Embryonic facial prominence (tissue), 1 donor: ENCODE measurements at regions not wholly inside any gene's neighbourhood (a gene's known extent, or its start where the extent isn't known, plus 50 kb on each side); places are given as distances from the start of the nearest gene placed in this dataset.

ENCODE experiments used
- DNase-seq: peaks from one replicate; pipeline ENCODE4 v3.0.0-alpha.2; 2016; ENCODE audit errors: extremely low spot score

DNA sequence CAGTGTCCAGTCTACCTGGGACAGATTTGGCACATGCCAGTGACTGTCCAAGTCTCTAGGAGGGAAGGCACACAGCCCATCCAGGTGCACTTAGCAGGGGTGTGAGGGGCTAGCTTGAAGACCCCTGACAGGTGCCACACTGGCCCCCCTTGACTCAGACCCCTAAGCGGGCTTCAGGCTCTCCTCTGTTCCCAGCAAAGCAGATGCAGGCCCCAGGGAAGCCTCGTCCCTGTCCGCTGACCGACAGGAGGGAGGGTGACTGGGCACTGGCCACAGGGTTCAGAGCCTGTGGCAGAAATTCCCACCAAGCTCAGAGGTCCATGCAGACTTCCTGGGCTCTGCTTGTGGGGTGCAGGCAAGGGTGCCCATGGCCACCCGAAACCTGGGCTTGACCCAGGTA lies 239.8 kb upstream of the MYT1L start:
- DNase-seq = no peak

DNA sequence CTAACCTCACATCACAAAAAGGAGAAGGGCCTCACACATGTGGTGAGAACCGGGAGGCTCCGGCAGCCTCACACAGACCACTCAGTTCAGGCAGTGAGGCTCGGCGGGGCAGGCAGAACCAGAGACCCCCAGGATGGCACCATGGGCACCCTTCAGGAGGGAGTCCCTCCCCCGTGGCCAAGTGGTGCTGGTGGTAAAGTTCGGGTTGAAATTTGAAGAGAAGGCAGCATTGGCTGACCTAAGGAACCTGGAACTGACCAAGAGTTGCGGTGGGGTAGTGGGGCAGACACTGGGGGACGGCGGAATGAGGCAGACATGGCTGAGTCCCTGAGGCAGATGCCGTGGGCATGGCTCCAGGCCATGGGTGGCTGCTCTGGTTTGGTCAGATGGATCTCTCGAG lies 239.3 kb upstream of the MYT1L start:
- no peak for DNase-seq

DNA sequence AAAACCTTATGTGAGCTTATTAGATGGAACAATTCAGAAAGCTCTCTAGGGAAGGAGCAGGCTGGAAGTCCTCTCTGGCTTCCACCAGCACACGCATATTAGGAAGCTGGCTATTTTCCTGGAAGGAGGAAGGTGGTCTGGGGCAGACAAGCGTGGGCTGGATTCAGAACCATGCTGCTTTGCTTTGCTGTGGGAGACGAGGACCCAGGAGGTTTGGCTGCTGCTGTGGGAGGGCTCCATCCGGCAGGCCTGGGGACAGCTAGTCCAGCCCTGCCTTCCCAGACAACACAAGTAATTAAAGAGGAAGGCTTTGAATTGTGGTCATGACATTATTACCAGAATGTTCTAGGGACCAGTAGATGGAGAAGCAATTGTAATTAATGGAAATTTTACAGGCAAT lies 238.8 kb upstream of the MYT1L start:
- DNase-seq = no peak

DNA sequence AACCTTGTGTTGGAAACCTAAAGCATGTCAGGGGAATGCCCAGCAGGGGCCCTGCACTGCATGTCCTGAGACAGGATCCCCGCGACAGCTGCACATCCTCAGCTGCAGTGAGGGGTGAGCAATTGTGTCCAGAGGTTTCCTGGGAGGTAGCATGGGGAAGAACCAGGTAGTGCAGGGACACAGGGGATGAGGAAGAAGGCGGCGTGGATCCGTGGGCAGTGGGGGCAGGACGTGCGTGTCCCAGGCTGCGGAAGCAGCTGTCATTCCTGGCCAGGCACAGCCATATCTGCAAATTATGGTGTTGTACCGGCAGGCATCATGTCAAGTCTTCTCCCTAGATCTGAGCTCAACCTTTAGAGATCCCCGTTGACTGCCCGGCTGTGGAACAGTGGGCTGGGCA lies 238.2 kb upstream of the MYT1L start:
- no peak for DNase-seq

DNA sequence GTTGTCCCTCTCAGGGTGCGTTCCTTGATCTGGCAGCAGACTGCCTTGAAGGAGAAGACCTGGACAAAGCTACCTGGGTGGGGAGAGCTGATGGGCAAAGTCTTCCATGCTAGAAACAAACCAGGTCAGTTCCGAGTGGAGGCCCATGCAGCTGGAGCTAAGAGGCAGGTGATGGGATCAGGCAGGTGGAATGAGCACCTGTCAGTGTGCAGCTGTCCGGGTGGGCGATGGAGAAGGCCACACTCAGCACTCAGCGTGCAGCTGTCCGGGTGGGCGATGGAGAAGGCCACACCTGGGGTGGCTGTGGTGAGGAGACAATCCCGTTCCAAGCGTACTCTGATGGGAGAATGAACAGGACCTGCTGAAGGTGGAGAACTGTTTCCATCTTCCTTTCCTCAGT lies 237.3 kb upstream of the MYT1L start:
- no peak for DNase-seq

DNA sequence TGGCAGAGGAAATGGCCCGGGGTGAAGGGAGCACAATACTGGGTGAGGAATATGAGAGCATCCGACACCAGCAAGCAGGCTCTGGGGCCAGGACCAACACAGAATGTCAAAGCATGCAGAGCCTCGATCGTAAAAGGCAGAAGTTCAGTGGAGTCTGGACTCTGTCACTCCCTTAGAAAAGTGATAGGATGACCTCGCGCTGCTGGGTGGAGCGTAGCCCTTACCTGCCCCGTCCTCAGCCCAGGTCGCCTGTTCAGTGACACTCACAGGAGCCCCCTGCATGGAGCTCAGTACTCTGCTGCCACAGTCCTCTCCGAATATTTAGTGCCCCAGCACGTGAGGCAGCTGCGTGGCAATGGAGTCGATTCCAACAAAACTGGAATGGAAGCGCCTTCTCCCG lies 236.7 kb upstream of the MYT1L start:
- DNase-seq = no peak

DNA sequence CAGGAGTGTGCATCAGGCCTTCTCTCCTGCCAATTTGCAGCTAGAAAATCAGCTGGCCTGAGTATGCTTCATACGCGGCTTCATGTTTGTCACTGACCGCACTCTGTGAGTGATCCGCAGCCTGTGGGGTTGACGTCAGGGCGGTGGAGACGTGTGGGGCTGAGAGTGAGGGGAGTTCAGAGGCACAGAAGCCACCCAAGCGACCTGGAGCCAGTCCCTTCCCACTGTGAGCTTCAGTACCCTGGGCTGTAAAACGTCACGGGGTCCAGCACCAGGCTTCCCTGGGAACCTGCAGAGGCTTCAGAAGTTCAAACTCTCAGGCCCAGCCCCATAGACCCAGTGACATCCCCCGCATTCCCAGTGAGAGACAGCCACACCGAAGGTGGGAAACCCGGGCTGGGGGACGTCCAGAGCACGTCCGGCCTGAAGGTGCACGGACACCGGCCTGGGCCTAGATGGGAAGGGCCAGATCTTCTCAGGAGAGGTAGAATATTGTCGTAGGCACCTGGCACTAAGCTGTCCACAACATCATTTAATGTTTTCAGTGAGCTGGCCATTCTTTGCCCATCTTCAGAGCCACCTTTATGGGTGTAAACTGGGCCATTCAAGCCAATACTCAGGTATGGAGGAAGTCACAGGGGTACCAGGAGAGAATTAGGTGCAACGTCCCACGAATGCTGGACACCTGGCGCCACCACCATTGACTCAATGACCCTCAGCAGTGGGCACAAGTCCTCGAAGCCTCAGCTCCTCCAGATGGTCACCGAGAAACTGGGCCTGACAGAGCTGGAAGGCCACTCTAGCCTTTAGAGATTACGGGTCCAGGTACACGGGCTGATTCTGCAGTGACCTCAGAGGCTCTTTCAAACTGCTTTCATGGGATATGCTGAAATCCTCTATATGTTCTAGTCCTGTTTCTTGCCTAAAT lies 235.6 kb upstream of the MYT1L start:
- no peak for DNase-seq

DNA sequence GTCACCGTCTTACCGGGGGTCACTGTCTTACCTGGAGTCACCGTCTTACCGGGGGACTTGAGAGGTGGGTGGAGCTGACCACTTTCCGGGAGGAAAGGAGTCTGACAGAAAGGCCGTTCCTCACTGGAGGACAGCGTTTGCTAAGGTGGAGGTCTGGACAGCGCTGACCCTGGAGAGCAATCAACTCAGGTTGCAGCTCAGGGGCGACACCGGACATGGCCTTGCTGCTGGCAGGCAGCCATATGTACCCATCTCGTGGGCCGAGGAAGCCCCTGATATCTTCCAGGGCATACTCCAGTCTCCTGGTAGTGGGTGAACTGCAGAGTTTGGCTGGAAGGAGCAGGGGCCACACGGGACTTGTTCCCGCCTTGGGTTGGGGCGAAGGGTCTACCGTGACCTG lies 234.6 kb upstream of the MYT1L start:
- no peak for DNase-seq

DNA sequence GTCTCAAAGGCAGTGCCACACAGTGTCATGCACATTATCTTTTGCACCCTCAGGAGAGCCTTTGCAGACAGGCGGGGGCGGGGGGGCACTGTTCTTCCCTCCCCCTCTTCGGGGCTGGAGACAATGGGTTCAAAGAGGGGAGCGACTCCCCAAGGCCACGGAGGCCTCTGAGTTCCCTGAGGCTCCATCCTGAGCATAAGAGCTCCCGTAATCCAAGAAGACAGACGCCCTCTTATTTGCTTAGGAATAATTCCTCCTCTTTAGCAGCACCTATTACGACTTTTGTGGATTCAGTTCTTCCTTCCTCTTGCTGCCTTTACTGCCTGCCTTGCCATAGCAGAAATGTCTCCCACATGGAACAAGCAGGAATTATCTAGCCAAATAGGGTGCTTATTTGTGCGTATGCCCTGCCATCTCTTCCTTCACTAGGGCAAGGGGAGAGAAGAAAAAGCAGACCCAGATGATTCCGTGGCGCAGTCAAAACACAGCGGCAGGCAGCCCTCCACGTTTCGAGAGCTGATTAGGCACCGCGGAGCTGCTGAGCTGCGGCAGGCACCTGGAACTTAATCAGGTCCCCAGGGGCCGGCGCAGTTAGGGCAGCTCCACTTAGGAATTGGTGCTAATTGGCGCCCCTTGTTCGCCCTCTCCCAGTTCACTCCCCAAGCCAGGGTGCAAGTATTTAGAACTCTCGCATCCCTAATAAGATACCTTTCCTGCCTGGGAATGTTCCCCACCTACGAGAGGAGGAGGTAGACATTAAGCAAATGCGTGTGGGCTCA lies 233.4 kb upstream of the MYT1L start:
- no peak for DNase-seq

DNA sequence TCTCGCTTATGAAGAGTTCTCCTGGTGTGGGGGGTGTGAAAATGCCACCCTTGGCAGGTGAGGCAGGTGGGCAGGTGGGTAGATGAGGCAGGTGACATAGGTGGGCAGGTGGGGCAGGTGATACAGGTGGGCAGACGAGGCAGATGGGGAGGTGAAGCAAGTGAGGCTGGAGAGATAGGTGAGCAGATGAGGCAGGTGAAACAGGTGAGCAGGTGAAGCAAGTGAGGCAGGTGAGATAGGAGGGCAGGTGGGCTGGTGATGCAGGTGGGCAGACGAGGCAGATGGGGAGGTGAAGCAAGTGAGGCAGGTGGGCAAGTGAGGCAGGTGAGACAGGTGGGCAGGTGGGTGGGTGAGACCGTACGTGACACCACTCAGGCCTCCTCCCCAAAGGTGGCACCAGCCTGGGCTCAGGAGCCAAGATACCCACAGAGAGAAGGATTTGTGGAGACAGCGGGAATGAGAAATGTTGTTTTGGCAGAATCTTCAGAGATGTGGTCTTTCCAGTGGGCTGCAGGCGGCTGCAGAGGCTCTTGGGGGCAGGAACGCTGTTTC lies 232.3 kb upstream of the MYT1L start:
- no peak for DNase-seq

DNA sequence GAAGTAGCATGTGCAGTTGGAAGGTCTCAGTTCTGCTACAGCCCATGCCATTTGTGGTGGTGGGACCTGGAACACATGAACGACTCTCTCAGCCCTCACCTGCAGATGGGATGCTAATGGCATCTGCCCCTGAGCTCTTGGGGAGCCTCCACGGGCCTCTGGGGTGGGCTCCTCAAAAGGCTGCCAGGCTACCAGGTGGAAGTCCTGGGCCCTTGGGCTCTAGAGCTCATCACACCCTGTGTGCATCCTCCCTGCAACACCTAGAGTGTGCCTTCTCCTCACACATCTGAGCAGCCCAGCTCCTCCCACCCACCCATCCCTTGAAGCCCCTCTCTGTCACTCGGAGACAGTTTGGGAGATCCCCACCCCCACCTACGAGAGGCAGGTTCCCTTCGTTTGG lies 231.8 kb upstream of the MYT1L start:
- DNase-seq = no peak

DNA sequence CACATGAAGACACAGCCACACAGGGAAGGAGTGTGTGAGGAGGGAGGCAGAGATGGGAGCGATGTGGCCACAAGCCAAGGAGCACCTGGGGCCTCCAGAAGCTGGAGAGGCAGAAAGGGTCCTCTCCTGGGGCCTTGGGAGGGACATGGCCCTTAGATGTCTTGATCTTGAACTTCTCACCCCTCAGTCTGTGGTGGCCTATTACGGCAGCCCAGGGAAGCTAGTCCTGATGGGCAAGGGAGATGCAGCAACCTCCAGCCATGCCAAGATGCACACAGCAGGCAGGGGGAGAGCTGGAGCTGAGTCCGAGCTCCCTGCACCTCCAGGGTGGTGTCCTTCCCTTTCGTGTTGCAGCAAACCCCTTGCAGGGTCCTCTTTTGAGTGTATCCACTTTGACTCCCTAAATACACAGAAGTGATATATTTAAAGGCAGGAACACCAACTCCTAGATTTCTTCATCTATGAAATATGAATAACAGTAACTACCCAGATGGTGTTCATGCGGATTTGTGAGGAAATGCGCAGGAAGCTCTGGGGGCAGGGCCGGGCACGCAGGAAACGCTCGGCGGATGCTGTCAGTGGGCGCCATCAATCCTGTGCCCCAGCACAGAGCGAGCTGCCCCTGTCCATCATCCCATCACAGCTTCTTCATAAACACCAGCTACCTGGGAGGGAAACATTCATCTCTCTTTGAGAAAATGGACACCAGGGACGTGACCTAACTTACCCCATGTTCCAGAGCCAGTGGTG lies 230.4 kb upstream of the MYT1L start:
- DNase-seq = no peak

DNA sequence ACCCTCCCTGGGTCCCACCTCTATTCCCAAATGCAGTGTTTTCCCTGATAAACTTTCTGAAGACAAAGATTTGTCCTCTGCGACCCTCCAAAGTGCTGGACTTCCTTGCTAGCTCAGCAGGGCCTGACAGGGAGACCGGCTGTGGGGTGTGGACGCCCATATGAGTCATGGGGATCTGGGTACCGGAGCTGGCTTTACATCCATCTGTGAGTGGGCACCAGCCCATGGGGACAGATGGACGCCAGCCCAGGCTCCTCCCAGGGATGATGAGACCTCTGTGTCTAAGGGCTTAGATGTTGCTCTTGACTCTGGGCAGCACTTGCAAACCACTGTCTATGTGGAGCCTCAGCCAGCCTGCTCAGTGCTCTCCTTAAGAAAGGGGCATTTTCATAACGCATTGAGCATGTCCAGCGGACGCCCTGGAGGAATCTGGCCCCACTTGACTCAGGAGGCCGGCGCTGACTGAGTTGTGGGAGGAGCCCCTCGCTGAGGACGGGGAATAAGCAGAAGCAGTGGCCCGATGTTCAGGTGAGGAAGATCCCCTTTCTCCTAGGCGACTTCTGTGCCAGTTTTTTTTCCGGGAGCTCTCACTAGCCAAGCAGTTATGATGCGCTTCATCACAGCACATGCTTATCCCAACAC lies 229.4 kb upstream of the MYT1L start:
- no peak for DNase-seq

DNA sequence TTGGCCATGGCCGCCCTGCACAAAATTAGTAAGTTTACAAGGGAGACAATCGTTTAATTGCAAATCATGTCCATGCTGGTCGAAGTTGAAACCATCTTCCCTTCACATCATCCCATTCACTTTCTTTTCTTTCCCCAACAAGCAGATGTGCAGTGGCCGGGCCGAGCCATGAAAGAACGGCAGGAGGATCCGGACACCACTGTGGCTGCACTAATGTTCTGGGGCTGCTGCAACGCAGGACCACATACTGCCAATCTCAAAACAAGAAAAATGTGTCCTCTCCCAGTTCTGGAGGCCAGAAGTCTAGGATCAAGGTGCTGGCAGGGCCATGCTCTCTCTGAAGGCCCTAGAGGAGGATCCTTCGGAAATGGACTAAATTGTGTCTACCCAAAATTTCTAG lies 227.4 kb upstream of the MYT1L start:
- no peak for DNase-seq

DNA sequence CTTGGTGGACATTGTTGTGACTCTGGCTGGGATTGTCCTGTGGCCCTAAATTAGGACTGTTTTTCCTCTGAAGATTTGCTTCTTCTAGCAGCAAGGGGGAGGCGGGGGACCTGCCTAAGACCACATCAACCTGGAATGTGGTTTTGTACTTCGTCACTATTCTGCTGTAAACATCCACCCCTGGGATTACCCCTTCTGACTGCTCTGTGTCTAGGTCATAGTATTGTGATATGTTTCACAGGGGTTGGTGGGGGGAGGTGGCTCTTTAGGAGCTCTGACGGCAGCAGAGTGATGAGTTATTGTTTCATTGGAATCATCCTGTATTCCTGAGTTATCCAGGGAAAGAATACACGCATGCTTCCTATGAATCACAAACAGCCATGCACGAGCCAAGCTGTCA lies 226.4 kb upstream of the MYT1L start:
- DNase-seq = no peak

DNA sequence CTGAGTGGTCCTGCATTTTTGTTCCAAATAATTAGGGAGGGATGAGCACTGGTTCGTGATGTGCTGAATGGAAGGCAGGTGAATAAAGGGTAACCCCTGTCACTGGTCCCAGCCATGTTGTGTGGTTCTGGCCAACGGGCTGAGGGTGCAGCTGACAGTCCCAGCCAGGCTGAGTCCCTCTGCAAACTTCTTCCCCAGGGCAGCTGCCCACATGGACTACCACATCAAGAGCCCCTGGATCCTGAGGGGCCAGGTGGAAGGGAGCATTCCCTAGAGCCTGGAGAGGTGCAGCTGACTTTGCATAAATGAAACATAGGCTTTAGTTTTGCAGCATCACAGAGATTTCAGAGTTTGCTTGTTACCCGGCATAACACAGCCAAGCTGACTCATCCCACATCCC lies 219.8 kb upstream of the MYT1L start:
- DNase-seq = no peak

DNA sequence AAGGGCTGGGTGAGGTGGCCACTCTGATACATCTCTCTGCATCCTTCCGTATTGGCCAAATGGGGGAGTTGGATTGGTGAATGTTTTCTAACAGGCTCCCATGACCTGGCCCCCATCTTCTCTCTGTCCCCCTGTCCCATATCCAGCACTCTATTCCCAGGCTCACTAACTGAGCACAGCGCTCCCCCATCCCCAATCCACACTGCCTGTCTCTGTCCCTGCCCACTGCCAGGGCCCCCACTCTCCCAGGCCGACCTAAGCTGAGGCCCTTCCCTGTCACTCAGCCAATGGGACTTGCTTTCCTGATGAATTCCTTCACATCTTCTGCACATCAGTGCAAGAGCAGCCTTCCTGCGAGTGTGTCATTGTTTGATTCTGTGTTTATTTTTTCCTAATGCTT lies 216.8 kb upstream of the MYT1L start:
- DNase-seq = no peak

DNA sequence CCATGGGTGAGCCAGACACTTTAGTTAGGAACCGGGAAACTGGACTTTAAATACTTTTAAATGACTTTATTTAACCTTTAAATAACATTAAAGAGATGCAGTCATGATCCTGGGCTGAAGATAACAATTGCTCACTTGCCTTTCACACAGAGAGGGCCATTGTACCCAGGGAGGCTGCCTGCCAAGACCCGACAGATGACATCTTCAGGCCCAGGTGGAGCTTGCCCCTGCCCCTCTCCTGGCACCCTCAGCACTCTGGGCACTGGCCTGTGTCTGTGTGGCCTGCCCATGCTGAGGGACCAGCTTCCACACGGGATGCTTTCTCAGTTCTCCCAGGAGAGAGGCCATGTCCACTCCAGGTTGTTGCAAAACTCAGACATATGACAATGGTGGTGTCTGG lies 216.4 kb upstream of the MYT1L start:
- no peak for DNase-seq

DNA sequence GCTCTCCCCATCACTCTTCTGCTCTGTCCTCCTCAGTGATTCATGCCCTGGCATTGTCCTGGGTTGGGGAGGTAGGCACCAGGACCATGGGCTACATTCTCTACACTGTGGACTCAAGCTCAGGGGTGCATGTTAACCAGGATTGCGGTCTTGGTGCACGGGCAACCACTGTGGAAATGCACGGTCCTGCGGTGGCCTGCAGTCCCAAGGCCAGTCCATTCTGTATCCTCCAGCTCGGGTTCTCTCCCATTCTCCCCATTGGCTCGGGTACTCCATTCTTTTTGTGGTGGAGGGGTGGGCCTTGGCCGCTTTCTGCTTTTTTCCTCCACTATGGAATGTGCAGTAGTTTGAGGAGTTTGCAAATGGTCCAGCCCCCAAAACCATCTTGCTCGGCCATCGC lies 215.0 kb upstream of the MYT1L start:
- DNase-seq = no peak

DNA sequence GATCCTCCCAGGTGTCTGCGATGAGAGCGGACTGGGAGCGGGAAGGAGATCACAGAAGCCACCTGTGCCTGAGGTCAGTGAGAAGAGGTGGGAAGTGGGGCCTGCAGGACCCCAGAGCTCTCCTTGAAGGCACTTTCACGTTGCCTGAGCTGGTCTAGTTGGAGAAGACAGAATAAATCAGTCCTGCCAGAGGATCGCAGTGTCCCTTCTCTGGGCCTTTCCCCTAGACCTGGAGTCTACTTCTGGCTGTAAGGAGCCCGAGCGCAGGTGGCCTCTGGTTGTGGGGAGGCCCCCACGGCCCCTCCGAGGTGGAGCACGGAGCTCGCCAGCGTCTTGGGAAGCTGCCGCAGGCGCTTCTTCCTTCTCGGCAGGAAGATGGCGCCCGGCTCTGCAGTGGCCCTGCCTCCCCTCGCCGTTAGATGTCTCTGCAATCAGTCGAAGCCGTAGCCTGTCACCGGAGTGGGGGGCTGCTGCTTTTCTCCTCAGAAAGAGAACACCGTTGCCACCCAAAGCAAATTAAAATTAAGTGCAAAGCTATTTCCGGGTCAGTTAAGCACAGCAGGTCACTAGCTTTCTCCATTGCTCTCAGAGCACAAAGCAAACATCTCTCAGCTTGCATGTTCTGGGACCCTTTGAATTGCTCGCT lies 212.0 kb upstream of the MYT1L start:
- DNase-seq = no peak

DNA sequence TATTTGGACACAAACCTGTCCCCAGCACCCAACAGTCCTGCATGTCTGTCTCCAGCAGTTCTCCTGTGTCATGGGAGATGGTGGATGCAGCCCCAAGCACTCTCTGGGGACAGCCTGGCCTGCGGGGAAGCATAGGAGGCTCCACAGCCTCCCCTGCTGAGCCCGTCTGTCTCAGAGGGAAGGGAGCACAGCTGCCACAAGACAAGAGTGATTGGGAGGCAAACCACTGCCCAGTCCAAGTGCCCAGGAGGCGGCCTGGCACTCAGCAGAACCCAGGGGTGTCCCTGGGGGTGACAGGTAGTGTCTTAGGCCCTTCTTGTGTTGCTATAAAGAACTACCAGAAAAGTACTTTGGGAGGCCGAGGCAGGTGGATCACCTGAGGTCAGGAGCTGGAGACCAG lies 211.2 kb upstream of the MYT1L start:
- DNase-seq = no peak
